H1 (cell line): ENCODE measurements at regions not wholly inside any gene's neighbourhood (a gene's known extent, or its start where the extent isn't known, plus 50 kb on each side); places are given as distances from the start of the nearest gene placed in this dataset.

ENCODE experiments used
- CREB1 ChIP-seq: IDR thresholded peaks from 2 replicates; pipeline ENCODE4 v1.6.1; 2012; ENCODE audit warnings: inconsistent platforms
- FOSL1 ChIP-seq: IDR thresholded peaks from 2 replicates; pipeline ENCODE4 v1.6.1; 2011; ENCODE audit warnings: mild to moderate bottlenecking, low read depth, low read length, moderate library complexity; ENCODE audit not compliant: insufficient read depth
- HDAC2 ChIP-seq, 2 experiments: fragments of 300-600 bp in 1 of 2; sonication (generic) in 1 of 2; IDR thresholded peaks; 2 replicates each; pipeline ENCODE4 v1.6.1; 2011 to 2012; ENCODE audit warnings: low read depth in 2 of 2, low read length in 2 of 2, mild to moderate bottlenecking in 2 of 2, moderate library complexity in 2 of 2, borderline replicate concordance in 1 of 2, inconsistent platforms in 1 of 2
- NRF1 ChIP-seq: IDR thresholded peaks from 2 replicates; pipeline ENCODE4 v1.6.1; 2011; ENCODE audit warnings: mild to moderate bottlenecking, low read depth, low read length, improper control_type of control experiment
- PHF8 ChIP-seq: fragments of 200-600 bp; sonication (generic); conservative IDR thresholded peaks from 2 replicates; pipeline ENCODE4 v1.7.1; 2012; ENCODE audit warnings: low read depth, mild to moderate bottlenecking, inconsistent platforms, low read length, moderate library complexity
- RBBP5 ChIP-seq: IDR thresholded peaks from 2 replicates; pipeline ENCODE4 v1.7.1; 2012; ENCODE audit warnings: low read depth, mild to moderate bottlenecking, inconsistent platforms, low read length, moderate library complexity, borderline replicate concordance
- SIN3A ChIP-seq, 2 experiments: IDR thresholded peaks in 1 of 2; conservative IDR thresholded peaks in 1 of 2; 2 replicates each; pipeline ENCODE4 v1.6.1; 2011 to 2012; ENCODE audit warnings: low read length in 2 of 2, improper control_type of control experiment in 1 of 2, low read depth in 1 of 2, mild to moderate bottlenecking in 1 of 2
- SP4 ChIP-seq: IDR thresholded peaks from 2 replicates; pipeline ENCODE4 v1.6.1; 2012; ENCODE audit warnings: low read length, inconsistent platforms
- YY1 ChIP-seq: IDR thresholded peaks from 2 replicates; pipeline ENCODE4 v1.6.1; 2011; ENCODE audit warnings: low read depth, mild to moderate bottlenecking, low read length
- TF ChIP-seq, protein P1 (sequence below): fragments of 300-600 bp; sonication (generic); IDR thresholded peaks from 2 replicates; pipeline ENCODE4 v1.7.1; 2012; ENCODE audit warnings: low read length, moderate library complexity, mild to moderate bottlenecking, inconsistent platforms; ENCODE audit not compliant: insufficient replicate concordance

DNA sequence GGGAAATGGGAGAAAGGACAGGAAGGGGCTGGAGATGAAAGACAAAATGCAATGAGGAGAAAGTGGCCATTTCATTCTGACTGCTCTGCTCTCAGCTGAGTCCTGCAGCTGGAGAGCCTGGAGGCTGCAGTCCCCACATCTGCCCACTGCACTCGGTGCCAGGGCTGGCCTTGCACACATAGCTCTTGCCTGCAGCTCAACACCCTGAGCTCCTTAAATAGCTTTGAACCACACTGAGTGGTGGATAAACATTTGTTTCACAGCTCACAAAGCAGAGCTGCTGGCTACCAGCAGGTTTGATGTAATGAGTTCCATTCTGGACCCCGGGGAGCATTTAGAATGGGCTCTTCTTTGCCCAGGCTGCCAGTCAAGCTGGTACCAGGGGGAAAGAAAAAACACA lies 426.1 kb upstream of the CADM1 start (continued):
- TF ChIP-seq, protein P1, sequence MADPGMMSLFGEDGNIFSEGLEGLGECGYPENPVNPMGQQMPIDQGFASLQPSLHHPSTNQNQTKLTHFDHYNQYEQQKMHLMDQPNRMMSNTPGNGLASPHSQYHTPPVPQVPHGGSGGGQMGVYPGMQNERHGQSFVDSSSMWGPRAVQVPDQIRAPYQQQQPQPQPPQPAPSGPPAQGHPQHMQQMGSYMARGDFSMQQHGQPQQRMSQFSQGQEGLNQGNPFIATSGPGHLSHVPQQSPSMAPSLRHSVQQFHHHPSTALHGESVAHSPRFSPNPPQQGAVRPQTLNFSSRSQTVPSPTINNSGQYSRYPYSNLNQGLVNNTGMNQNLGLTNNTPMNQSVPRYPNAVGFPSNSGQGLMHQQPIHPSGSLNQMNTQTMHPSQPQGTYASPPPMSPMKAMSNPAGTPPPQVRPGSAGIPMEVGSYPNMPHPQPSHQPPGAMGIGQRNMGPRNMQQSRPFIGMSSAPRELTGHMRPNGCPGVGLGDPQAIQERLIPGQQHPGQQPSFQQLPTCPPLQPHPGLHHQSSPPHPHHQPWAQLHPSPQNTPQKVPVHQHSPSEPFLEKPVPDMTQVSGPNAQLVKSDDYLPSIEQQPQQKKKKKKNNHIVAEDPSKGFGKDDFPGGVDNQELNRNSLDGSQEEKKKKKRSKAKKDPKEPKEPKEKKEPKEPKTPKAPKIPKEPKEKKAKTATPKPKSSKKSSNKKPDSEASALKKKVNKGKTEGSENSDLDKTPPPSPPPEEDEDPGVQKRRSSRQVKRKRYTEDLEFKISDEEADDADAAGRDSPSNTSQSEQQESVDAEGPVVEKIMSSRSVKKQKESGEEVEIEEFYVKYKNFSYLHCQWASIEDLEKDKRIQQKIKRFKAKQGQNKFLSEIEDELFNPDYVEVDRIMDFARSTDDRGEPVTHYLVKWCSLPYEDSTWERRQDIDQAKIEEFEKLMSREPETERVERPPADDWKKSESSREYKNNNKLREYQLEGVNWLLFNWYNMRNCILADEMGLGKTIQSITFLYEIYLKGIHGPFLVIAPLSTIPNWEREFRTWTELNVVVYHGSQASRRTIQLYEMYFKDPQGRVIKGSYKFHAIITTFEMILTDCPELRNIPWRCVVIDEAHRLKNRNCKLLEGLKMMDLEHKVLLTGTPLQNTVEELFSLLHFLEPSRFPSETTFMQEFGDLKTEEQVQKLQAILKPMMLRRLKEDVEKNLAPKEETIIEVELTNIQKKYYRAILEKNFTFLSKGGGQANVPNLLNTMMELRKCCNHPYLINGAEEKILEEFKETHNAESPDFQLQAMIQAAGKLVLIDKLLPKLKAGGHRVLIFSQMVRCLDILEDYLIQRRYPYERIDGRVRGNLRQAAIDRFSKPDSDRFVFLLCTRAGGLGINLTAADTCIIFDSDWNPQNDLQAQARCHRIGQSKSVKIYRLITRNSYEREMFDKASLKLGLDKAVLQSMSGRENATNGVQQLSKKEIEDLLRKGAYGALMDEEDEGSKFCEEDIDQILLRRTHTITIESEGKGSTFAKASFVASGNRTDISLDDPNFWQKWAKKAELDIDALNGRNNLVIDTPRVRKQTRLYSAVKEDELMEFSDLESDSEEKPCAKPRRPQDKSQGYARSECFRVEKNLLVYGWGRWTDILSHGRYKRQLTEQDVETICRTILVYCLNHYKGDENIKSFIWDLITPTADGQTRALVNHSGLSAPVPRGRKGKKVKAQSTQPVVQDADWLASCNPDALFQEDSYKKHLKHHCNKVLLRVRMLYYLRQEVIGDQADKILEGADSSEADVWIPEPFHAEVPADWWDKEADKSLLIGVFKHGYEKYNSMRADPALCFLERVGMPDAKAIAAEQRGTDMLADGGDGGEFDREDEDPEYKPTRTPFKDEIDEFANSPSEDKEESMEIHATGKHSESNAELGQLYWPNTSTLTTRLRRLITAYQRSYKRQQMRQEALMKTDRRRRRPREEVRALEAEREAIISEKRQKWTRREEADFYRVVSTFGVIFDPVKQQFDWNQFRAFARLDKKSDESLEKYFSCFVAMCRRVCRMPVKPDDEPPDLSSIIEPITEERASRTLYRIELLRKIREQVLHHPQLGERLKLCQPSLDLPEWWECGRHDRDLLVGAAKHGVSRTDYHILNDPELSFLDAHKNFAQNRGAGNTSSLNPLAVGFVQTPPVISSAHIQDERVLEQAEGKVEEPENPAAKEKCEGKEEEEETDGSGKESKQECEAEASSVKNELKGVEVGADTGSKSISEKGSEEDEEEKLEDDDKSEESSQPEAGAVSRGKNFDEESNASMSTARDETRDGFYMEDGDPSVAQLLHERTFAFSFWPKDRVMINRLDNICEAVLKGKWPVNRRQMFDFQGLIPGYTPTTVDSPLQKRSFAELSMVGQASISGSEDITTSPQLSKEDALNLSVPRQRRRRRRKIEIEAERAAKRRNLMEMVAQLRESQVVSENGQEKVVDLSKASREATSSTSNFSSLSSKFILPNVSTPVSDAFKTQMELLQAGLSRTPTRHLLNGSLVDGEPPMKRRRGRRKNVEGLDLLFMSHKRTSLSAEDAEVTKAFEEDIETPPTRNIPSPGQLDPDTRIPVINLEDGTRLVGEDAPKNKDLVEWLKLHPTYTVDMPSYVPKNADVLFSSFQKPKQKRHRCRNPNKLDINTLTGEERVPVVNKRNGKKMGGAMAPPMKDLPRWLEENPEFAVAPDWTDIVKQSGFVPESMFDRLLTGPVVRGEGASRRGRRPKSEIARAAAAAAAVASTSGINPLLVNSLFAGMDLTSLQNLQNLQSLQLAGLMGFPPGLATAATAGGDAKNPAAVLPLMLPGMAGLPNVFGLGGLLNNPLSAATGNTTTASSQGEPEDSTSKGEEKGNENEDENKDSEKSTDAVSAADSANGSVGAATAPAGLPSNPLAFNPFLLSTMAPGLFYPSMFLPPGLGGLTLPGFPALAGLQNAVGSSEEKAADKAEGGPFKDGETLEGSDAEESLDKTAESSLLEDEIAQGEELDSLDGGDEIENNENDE, result no peak
- TF ChIP-seq SIN3A (conservative IDR thresholded peaks at IDR 0.05 in 1 of 2, IDR thresholded peaks at IDR 0.05 in 1 of 2; ENCODE audit: low read depth in 1 of 2, low read length in 2 of 2), result no peak
- no peak for TF ChIP-seq RBBP5
- no peak for TF ChIP-seq FOSL1
- TF ChIP-seq SP4, result no peak
- TF ChIP-seq CREB1, result no peak
- TF ChIP-seq NRF1, result no peak
- TF ChIP-seq PHF8, result no peak
- TF ChIP-seq YY1, result no peak
- no peak for TF ChIP-seq HDAC2 (IDR thresholded peaks at IDR 0.05; ENCODE audit: borderline replicate concordance in 1 of 2, low read depth in 2 of 2, low read length in 2 of 2)
